Transverse colon (tissue), 4 donors: ENCODE measurements at regions not wholly inside any gene's neighbourhood (a gene's known extent, or its start where the extent isn't known, plus 50 kb on each side); places are given as distances from the start of the nearest gene placed in this dataset.

Source experiments
- CTCF ChIP-seq, 5 experiments: fragments of 200-600 bp in 3 of 5; fragments of 450-650 bp in 2 of 5; sonication (generic) in 3 of 5; IDR thresholded peaks; 1 replicate in 2 of 5; 2 replicates in 3 of 5; pipeline ENCODE4 v1.5.1; 2016 to 2017; ENCODE audit warnings: antibody characterized with exemption in 5 of 5, inconsistent platforms in 3 of 5, mild to moderate bottlenecking in 2 of 5, moderate library complexity in 1 of 5
- POLR2A ChIP-seq: fragments of 450-650 bp; IDR thresholded peaks from one replicate; pipeline ENCODE4 v1.6.1; 2016; ENCODE audit warnings: antibody characterized with exemption, mild to moderate bottlenecking, moderate library complexity
- POLR2AphosphoS5 ChIP-seq, 3 donors: sonication (generic); formaldehyde crosslinking; IDR thresholded peaks; one replicate each; pipeline ENCODE4 v1.6.1; 2016; ENCODE audit warnings: antibody characterized with exemption in 3 of 3

- no peak for TF ChIP-seq CTCF (IDR thresholded peaks at IDR 0.05)
- no peak for TF ChIP-seq POLR2AphosphoS5 (IDR thresholded peaks at IDR 0.05)
- no peak for TF ChIP-seq POLR2A
Observed at GRCh38 chr3:14047027-14047426, 77.6 kb downstream of the CHCHD4 start.
